Lower leg skin (tissue), 4 donors: ENCODE measurements at regions not wholly inside any gene's neighbourhood (a gene's known extent, or its start where the extent isn't known, plus 50 kb on each side); places are given as distances from the start of the nearest gene placed in this dataset.

Experiments used
- DNase-seq, 2 donors: peaks; one replicate each; pipeline ENCODE4 v3.0.0-alpha.2; 2019; ENCODE audit warnings: low spot score in 2 of 2
- H3K4me3 ChIP-seq: fragments of 200-600 bp; sonication (generic); 2 replicates; pipeline ENCODE4 v1.5.1; 2017; ENCODE audit warnings: mild to moderate bottlenecking, low read depth; ENCODE audit not compliant: poor library complexity, severe bottlenecking
- CTCF ChIP-seq, 3 donors: fragments of 450-650 bp; IDR thresholded peaks; one replicate each; pipeline ENCODE4 v1.5.1; 2016; ENCODE audit warnings: antibody characterized with exemption in 3 of 3, mild to moderate bottlenecking in 3 of 3, moderate library complexity in 2 of 3
- POLR2A ChIP-seq, 2 donors: fragments of 450-650 bp; IDR thresholded peaks; one replicate each; pipeline ENCODE4 v1.6.1; 2016 to 2017; ENCODE audit warnings: antibody characterized with exemption in 2 of 2, mild to moderate bottlenecking in 1 of 2, moderate library complexity in 1 of 2
- WGBS, 2 donors: methylation state at CpG; one replicate each; pipeline ENCODE4 v1.1.5; 2018; 5-methylcytosine and 5-hydroxymethylcytosine counted together
- intact Hi-C: fragments of 100-400 bp; cut with DNase I; formaldehyde crosslinking; loops from one replicate; pipeline ENCODE4 v1.15.0; 2023; ENCODE audit warnings: low total_unique reads

GRCh38 chr7:15831606-15832005 lies 145.1 kb upstream of the MEOX2 start:
- TF ChIP-seq POLR2A (IDR thresholded peaks at IDR 0.05): no peak
- no peak for TF ChIP-seq CTCF (IDR thresholded peaks at IDR 0.05)
- intact Hi-C loops: no loop called here
- WGBS, 2 donors: 52 to 53% methylated on average over 3 of the region's 3 CpGs
- no peak overlapping the region for H3K4me3 ChIP-seq
- no peak for DNase-seq

DNA sequence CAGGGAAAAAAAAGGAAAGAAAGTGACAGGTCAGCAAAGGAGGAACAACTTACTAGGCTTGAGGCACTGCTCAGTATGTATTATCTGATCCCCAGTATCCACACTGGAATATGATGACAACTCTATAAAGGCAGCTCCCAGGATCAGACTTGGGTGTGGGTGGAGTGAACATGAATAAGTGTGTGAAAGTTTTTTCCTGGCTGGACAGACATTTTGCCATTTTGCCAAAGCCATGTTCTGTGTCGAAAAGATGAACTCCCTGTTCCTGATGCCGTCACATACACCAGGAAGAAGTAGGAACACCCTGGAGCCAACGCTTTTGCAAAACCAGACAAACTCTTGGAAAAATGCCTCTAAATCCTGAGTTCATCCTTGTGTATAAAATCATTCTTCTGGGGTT lies 143.2 kb upstream of the MEOX2 start:
- WGBS, 2 donors: 53 to 54% methylated on average over 3 of the region's 3 CpGs
- intact Hi-C loops: no loop called here
- peak in 1 of 2 donors; percentile 74 for DNase-seq
- no peak for TF ChIP-seq POLR2A (IDR thresholded peaks at IDR 0.05)
- TF ChIP-seq CTCF (IDR thresholded peaks at IDR 0.05): no peak
- H3K4me3 ChIP-seq: no peak overlapping the region

- WGBS, 2 donors: 85 to 94% methylated on average over 3 of the region's 3 CpGs
- intact Hi-C loops: no loop called here
- H3K4me3 ChIP-seq: no peak overlapping the region
- no peak for DNase-seq
- no peak for TF ChIP-seq CTCF (IDR thresholded peaks at IDR 0.05)
- TF ChIP-seq POLR2A (IDR thresholded peaks at IDR 0.05): no peak
Measured at GRCh38 chr7:15828881-15829280, 142.4 kb upstream of the MEOX2 start.

DNA sequence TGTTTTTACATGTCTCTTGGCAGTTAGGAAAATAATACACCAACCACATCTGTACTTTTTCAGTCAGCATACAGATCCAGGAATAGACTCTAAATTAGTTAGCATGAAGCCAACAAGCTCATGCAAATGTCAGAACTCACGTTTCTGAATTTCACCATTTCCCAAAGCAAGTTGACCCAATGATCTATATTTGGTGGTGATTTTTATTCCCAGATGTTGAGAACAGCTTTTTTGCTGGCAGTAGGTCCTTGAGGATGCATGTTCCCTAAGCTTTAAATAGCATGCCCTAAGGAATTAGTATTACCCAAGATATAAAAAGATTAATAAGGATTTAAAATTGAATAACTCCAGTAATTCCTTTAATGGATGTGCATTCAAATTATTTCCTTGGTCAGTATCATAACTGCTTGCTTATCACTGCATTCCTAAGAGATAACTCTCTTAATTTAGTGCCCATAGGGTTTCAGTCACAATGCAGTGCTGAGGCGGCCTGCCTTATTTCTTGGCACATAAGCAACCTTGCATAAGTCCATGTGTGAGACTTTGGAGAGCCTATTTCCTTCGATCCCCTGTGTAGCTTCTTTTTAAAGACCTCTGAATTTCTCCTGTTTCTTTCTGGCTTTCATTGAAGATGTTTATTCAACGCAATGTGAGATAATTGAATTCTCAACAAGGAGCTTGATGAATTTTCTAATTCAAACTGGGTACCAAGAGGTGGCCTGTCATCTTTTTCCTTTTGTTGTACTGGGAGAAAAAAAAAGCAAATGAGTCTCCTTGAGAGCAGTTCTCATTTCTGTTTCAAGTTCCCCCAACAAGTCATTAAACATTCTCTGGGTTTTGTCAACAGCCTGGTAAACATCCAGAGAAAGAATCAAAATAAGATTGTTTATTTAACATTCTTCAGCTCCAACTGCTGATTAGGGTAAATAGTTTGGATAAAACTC lies 135.3 kb upstream of the MEOX2 start:
- 56 to 60% methylated on average over 4 of the region's 4 CpGs for WGBS, 2 donors
- TF ChIP-seq CTCF (IDR thresholded peaks at IDR 0.05): no peak
- no peak for TF ChIP-seq POLR2A (IDR thresholded peaks at IDR 0.05)
- H3K4me3 ChIP-seq: no peak overlapping the region
- intact Hi-C loops: no loop called here
- DNase-seq: no peak

DNA sequence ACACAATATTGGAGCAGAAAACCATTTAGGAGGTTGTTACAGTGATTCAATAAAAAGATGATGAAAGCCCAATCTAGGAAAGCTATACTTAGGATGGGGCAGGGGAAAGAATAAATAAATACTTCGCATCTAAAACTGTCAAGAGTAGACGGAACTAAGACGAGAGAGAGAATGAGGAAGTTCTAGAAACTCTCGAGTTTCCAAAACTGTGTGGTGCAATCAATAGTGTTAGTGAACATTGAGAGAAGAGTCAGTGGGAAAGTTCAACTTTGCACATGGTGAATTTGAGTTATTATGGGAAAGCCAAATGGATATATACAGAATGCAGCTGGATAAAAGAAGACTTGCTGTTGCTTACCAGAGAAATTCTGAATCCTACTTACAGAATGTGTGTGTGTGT lies 133.8 kb upstream of the MEOX2 start:
- intact Hi-C loops: no loop called here
- 72 to 86% methylated on average over 4 of the region's 4 CpGs for WGBS, 2 donors
- TF ChIP-seq CTCF (IDR thresholded peaks at IDR 0.05) (no peak), POLR2A (IDR thresholded peaks at IDR 0.05) (no peak)
- DNase-seq: no peak
- no peak overlapping the region for H3K4me3 ChIP-seq
